Upper lobe of left lung (tissue), 6 donors: ENCODE measurements at regions not wholly inside any gene's neighbourhood (a gene's known extent, or its start where the extent isn't known, plus 50 kb on each side); places are given as distances from the start of the nearest gene placed in this dataset.
A peak's percentile ranks its signal among the peaks of the same experiment; 100 is the strongest.
"Not testable (repeated sequence)": the region's sequence is repeated elsewhere in the genome, so short reads cannot be mapped to it uniquely, and the experiment has no call there.

Experiments used
- ATAC-seq, 2 donors: fragments of 200-7000 bp; cut with Tn5 transposase; one replicate each; pipeline ENCODE4 v1.9.1; 2022; ENCODE audit warnings: mild to moderate bottlenecking in 2 of 2, moderate library complexity in 2 of 2; ENCODE audit not compliant: low FRiP score in 2 of 2
- DNase-seq, 2 donors: peaks; one replicate each; pipeline ENCODE4 v3.0.0-alpha.2; 2019 to 2020
- H3K27ac ChIP-seq, 4 donors: fragments of 200-600 bp; sonication (generic); one replicate each; pipeline ENCODE4 v1.5.1; 2016 to 2019
- H3K27me3 ChIP-seq, 4 donors: fragments of 200-600 bp; sonication (generic); one replicate each; pipeline ENCODE4 v1.5.1; 2017 to 2019
- H3K36me3 ChIP-seq, 4 donors: fragments of 200-600 bp; sonication (generic); one replicate each; pipeline ENCODE4 v1.5.1; 2016 to 2019
- H3K4me1 ChIP-seq, 4 donors: fragments of 200-600 bp; sonication (generic); one replicate each; pipeline ENCODE4 v1.5.1; 2018 to 2019
- H3K4me3 ChIP-seq, 4 donors: fragments of 200-600 bp; sonication (generic); one replicate each; pipeline ENCODE4 v1.5.1; 2017 to 2019; ENCODE audit warnings: mild to moderate bottlenecking in 2 of 4, moderate library complexity in 1 of 4
- H3K9me3 ChIP-seq, 4 donors: fragments of 200-600 bp; sonication (generic); one replicate each; pipeline ENCODE4 v1.5.1; 2018 to 2019
- CTCF ChIP-seq, 6 experiments: fragments of 450-650 bp in 4 of 6; fragments of 200-600 bp in 2 of 6; sonication (generic) in 2 of 6; IDR thresholded peaks; one replicate each; pipeline ENCODE4 v1.5.1; 2016 to 2019; ENCODE audit warnings: antibody characterized with exemption in 6 of 6
- EP300 ChIP-seq, 4 donors: sonication (generic); formaldehyde crosslinking; IDR thresholded peaks; one replicate each; pipeline ENCODE4 v1.5.1; 2017; ENCODE audit warnings: antibody characterized with exemption in 4 of 4, control low read depth in 2 of 4
- POLR2A ChIP-seq, 4 donors: fragments of 450-650 bp; IDR thresholded peaks; one replicate each; pipeline ENCODE4 v1.5.1; 2016 to 2017; ENCODE audit warnings: antibody characterized with exemption in 4 of 4, mild to moderate bottlenecking in 2 of 4
- POLR2AphosphoS5 ChIP-seq, 2 donors: sonication (generic); formaldehyde crosslinking; IDR thresholded peaks; one replicate each; pipeline ENCODE4 v1.5.1; 2017; ENCODE audit warnings: antibody characterized with exemption in 2 of 2
- WGBS, 2 donors: methylation state at CpG; one replicate each; pipeline ENCODE4 v1.1.5; 2017 to 2018; 5-methylcytosine and 5-hydroxymethylcytosine counted together
- donor health status: DM: no; HTN: no; CAD: no; lungs with moderate emphysema.
- donor health status: DM: no; HTN: yes; CAD: no; lungs with severe emphysema.

GRCh38 chr12:67482751-67483661 lies 165.5 kb upstream of the DYRK2 start:
- Histone ChIP-seq H3K27me3 (no peaks in the 10 kb centered on the region), H3K4me3 (no peak overlapping the region), H3K36me3 (no peaks in the 10 kb centered on the region), H3K27ac (no peak overlapping the region), H3K4me1 (peaks cover 9 to 12% (median 10%) of the 10 kb centered on the region in 4 donors), H3K9me3 (peaks cover 0 to under 1% (median under 1%) of the 10 kb centered on the region in 4 donors)
- WGBS, 2 donors = 24 to 40% methylated on average over 6 of the region's 6 CpGs
- TF ChIP-seq CTCF (IDR thresholded peaks at IDR 0.05) = no peak
- TF ChIP-seq POLR2AphosphoS5 (IDR thresholded peaks at IDR 0.05) = no peak
- no peak for TF ChIP-seq POLR2A (IDR thresholded peaks at IDR 0.05)
- TF ChIP-seq EP300 (IDR thresholded peaks at IDR 0.05) = no peak
- DNase-seq = peak in 1 of 2 donors; percentile 73
- peak; percentile 43 to 56 for ATAC-seq

GRCh38 chr12:67483871-67484554 lies 164.5 kb upstream of the DYRK2 start:
- Histone ChIP-seq H3K36me3 (no peaks in the 10 kb centered on the region), H3K4me1 (peaks cover 9 to 12% (median 10%) of the 10 kb centered on the region in 4 donors), H3K9me3 (peaks cover 0 to 5% (median 3%) of the 10 kb centered on the region in 4 donors), H3K4me3 (no peak overlapping the region), H3K27me3 (no peaks in the 10 kb centered on the region), H3K27ac (peak overlapping the region in 1 of 4 donors; percentile 34)
- DNase-seq (no peak), ATAC-seq (peak in 1 of 2 donors; percentile 44)
- no peak for TF ChIP-seq POLR2A (IDR thresholded peaks at IDR 0.05)
- no peak for TF ChIP-seq EP300 (IDR thresholded peaks at IDR 0.05)
- TF ChIP-seq POLR2AphosphoS5 (IDR thresholded peaks at IDR 0.05) = no peak
- TF ChIP-seq CTCF (IDR thresholded peaks at IDR 0.05) = no peak
- 27 to 40% methylated on average over 3 of the region's 3 CpGs for WGBS, 2 donors

GRCh38 chr12:67484791-67485480 lies 163.6 kb upstream of the DYRK2 start:
- Histone ChIP-seq H3K36me3 (no peaks in the 10 kb centered on the region), H3K4me1 (peaks cover 9 to 12% (median 10%) of the 10 kb centered on the region in 4 donors), H3K27me3 (no peaks in the 10 kb centered on the region), H3K4me3 (no peak overlapping the region), H3K27ac (no peak overlapping the region), H3K9me3 (peaks cover 0 to 7% (median 4%) of the 10 kb centered on the region in 4 donors)
- DNase-seq (no peak), ATAC-seq (no peak)
- no peak for TF ChIP-seq POLR2A (IDR thresholded peaks at IDR 0.05)
- TF ChIP-seq EP300 (IDR thresholded peaks at IDR 0.05) = no peak
- no peak for TF ChIP-seq POLR2AphosphoS5 (IDR thresholded peaks at IDR 0.05)
- no peak for TF ChIP-seq CTCF (IDR thresholded peaks at IDR 0.05)
- WGBS, 2 donors = 79 to 86% methylated on average over 4 of the region's 4 CpGs

GRCh38 chr12:67486671-67487070 lies 161.9 kb upstream of the DYRK2 start:
- no peak for ATAC-seq
- WGBS, 2 donors = 94 to 95% methylated on average over 2 of the region's 2 CpGs
- peaks cover 9 to 12% (median 10%) of the 10 kb centered on the region in 4 donors for H3K4me1 ChIP-seq
- H3K27me3 ChIP-seq = no peaks in the 10 kb centered on the region
- H3K4me3 ChIP-seq = no peak overlapping the region
- H3K9me3 ChIP-seq = peaks cover 0 to 20% (median 4%) of the 10 kb centered on the region in 4 donors
- DNase-seq = no peak
- no peaks in the 10 kb centered on the region for H3K36me3 ChIP-seq
- TF ChIP-seq POLR2A (IDR thresholded peaks at IDR 0.05) = no peak
- no peak for TF ChIP-seq POLR2AphosphoS5 (IDR thresholded peaks at IDR 0.05)
- no peak for TF ChIP-seq CTCF (IDR thresholded peaks at IDR 0.05)
- no peak for TF ChIP-seq EP300 (IDR thresholded peaks at IDR 0.05)
- no peak overlapping the region for H3K27ac ChIP-seq

GRCh38 chr12:67488349-67488748 lies 160.2 kb upstream of the DYRK2 start:
- ATAC-seq, H3K4me3 ChIP-seq, H3K4me1 ChIP-seq, H3K27ac ChIP-seq, H3K36me3 ChIP-seq, H3K27me3 ChIP-seq, DNase-seq: not testable (repeated sequence)
- WGBS, 2 donors = 95 to 97% methylated on average over 4 of the region's 4 CpGs
- peaks cover 0 to 24% (median 4%) of the 10 kb centered on the region in 4 donors for H3K9me3 ChIP-seq
